ENCODE measurements at regions not wholly inside any gene's neighbourhood (a gene's known extent, or its start where the extent isn't known, plus 50 kb on each side); places are given as distances from the start of the nearest gene placed in this dataset.

DNA sequence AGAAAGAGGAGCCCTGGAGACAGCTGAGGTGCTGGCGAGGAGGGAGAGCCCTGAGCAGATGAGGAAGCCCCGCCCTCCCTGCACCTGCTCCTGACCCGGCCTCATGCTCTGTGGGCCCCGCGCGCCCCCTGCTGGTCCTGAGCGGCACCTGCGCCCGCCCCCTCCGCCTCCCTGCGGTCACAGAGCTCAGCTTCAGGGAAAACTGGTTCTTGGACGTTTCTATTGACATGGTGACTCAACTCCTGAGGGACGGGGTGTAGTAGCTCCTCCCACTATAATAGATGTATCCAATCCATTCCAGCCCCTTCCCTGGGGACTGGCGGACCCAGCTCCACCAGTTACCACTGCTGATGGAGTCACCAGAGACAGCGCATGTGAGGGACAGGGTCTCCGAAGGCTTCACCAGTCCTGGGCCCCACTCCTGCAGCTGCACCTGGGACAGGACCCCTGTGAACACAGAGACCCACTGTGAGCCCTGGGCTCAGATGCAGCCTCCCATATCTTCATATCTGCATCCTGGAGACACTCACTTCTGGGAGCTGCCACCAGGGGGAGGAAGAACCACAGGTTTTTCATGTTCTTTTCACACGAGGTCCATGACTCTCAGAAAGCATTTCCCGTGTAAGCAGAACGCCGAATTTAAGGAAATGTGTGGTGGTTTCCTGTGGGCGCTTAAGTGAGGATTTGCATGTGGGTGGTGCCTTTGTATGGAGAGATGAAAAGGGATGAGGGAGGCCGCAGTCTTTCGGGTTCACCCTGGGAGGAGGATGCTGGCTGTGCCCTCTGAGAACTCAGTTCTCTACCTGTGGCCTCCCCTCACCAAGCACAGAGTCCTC, 1346.4 kb downstream of the TMEM121 start:
- Histone ChIP-seq H3K9me3 (ENCODE audit: control insufficient read depth, low read length) (no peaks in the 10 kb centered on the region), H3K4me1 (ENCODE audit: control insufficient read depth, insufficient read depth, low read length) (no peaks in the 10 kb centered on the region), H3K4me3 (ENCODE audit: low read length) (no peak overlapping the region), H3K9ac (ENCODE audit: low read length) (no peak overlapping the region), H3K36me3 (ENCODE audit: control insufficient read depth, insufficient read depth, low read length, severe bottlenecking) (no peaks in the 10 kb centered on the region), H3K27me3 (replicated peaks; ENCODE audit: control insufficient read depth, insufficient read depth, low read length) (peaks cover 18% of the 10 kb centered on the region)
- DNase-seq (ENCODE audit: low read depth) = peak; percentile 17

DNA sequence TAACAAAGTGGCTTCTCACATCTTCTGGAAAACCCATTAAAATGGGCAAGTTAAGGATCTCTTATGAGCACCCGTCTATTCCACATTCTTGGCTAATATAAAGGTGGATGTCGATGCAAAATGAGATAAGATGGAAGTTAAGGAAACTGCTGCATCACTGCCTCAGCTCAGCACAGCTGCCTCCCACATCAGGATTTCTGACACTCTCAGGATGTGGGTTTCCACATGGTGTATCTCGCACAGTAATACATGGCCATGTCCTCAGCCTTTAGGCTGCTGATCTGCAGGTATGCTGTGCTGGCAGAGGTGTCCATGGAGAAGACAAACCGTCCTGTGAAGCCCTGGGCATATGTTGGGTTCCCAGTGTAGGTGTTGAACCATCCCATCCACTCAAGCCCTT, 1348.0 kb downstream of the TMEM121 start:
- H3K9me3 ChIP-seq (ENCODE audit: control insufficient read depth, low read length) = no peaks in the 10 kb centered on the region
- H3K9ac ChIP-seq (ENCODE audit: low read length) = no peak overlapping the region
- H3K36me3 ChIP-seq (ENCODE audit: control insufficient read depth, insufficient read depth, low read length, severe bottlenecking) = no peaks in the 10 kb centered on the region
- H3K4me3 ChIP-seq (ENCODE audit: low read length) = no peak overlapping the region
- H3K27me3 ChIP-seq (replicated peaks; ENCODE audit: control insufficient read depth, insufficient read depth, low read length) = peaks cover 12% of the 10 kb centered on the region
- no peaks in the 10 kb centered on the region for H3K4me1 ChIP-seq (ENCODE audit: control insufficient read depth, insufficient read depth, low read length)
- DNase-seq (ENCODE audit: low read depth) = no peak

DNA sequence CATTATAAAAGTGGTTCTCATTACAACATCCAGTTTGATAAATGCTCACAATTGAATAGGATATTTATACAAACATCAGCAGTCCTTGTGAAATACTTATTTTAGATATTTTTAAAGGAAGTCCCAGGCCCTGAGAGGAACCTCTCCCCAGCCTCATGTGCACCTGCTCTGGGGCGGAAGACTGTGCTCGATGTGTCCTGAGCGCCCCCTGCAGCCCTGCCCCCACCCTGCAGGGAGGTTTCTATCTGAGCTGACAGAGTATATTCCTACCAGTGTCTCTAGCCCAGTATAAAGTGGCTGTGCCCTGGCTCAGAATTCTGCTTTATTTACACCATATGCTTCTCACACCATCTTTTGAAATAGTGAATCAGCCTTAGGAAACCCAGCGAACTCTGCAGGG, 1349.1 kb downstream of the TMEM121 start:
- Histone ChIP-seq H3K9ac (ENCODE audit: low read length) (no peak overlapping the region), H3K36me3 (ENCODE audit: control insufficient read depth, insufficient read depth, low read length, severe bottlenecking) (no peaks in the 10 kb centered on the region), H3K4me1 (ENCODE audit: control insufficient read depth, insufficient read depth, low read length) (no peaks in the 10 kb centered on the region), H3K4me3 (ENCODE audit: low read length) (no peak overlapping the region), H3K9me3 (ENCODE audit: control insufficient read depth, low read length) (no peaks in the 10 kb centered on the region), H3K27me3 (replicated peaks; ENCODE audit: control insufficient read depth, insufficient read depth, low read length) (peaks cover 9% of the 10 kb centered on the region)
- no peak for DNase-seq (ENCODE audit: low read depth)

DNA sequence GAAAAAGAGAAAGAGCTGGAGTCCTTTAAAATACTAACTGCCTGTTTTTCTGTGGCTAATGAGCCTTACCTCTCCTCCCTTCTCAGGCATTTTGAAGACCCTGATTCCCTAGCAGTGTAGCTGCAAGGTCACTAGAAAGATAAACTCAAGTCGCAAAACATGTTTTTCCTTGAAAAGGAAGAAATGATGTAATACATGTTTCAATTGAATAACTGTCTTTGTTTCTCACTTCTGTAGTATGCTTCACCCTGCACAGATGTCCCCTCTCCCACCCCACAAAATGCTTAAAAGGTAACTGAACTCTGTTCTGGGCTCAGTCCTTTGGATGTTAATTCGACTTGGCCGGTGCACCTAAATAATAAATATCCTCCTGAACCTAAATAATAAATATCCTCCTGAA, 1350.3 kb downstream of the TMEM121 start:
- H3K27me3 ChIP-seq (replicated peaks; ENCODE audit: control insufficient read depth, insufficient read depth, low read length) = peaks cover 9% of the 10 kb centered on the region
- DNase-seq (ENCODE audit: low read depth) = no peak
- H3K9me3 ChIP-seq (ENCODE audit: control insufficient read depth, low read length) = no peaks in the 10 kb centered on the region
- no peak overlapping the region for H3K9ac ChIP-seq (ENCODE audit: low read length)
- H3K4me3 ChIP-seq (ENCODE audit: low read length) = no peak overlapping the region
- H3K4me1 ChIP-seq (ENCODE audit: control insufficient read depth, insufficient read depth, low read length) = no peaks in the 10 kb centered on the region
- H3K36me3 ChIP-seq (ENCODE audit: control insufficient read depth, insufficient read depth, low read length, severe bottlenecking) = no peaks in the 10 kb centered on the region

DNA sequence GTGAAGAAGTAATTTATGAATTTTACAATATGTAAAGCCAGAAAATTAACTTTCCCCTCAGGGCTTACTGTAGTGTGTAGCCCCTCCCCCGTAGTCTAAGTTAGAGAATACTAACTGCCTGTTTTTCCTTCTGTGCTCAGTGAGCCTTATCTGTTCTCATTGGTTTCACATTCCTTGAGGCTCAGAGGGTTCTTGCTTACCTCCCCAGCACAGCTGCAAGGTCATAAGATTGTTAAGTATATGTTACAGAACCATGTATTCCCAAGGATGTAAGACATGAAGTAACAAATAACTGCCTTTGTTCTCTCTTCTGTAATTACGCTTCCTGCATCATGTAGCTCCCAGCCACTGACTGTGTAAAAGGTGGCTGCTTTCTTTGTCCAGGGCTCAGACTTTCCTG, 1351.1 kb downstream of the TMEM121 start:
- H3K36me3 ChIP-seq (ENCODE audit: control insufficient read depth, insufficient read depth, low read length, severe bottlenecking) = no peaks in the 10 kb centered on the region
- peaks cover 9% of the 10 kb centered on the region for H3K27me3 ChIP-seq (replicated peaks; ENCODE audit: control insufficient read depth, insufficient read depth, low read length)
- no peak overlapping the region for H3K4me3 ChIP-seq (ENCODE audit: low read length)
- H3K4me1 ChIP-seq (ENCODE audit: control insufficient read depth, insufficient read depth, low read length) = no peaks in the 10 kb centered on the region
- no peak overlapping the region for H3K9ac ChIP-seq (ENCODE audit: low read length)
- H3K9me3 ChIP-seq (ENCODE audit: control insufficient read depth, low read length) = no peaks in the 10 kb centered on the region
- DNase-seq (ENCODE audit: low read depth) = no peak

DNA sequence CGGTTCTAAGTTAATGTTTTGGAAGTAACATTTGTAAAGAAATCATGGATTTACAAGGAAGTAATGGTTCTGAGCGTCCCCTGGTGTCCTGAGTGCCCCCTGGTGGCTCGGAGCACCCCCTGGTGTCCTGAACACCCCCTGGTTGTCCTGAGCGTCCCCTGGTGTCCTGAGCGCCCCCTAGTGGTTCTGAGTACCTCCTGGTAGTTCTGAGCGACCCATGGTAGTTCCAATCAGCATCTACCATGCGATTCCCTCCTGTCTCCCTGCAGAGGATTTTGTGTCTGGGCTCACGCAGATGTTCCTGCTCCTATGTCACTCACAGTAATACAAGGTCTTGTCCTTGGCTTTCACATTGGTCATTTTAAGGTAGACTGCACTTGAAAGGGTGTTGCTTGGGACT, 1352.9 kb downstream of the TMEM121 start:
- peak; percentile 14 for DNase-seq (ENCODE audit: low read depth)
- Histone ChIP-seq H3K9me3 (ENCODE audit: control insufficient read depth, low read length) (no peaks in the 10 kb centered on the region), H3K27me3 (replicated peaks; ENCODE audit: control insufficient read depth, insufficient read depth, low read length) (peaks cover 9% of the 10 kb centered on the region), H3K36me3 (ENCODE audit: control insufficient read depth, insufficient read depth, low read length, severe bottlenecking) (no peaks in the 10 kb centered on the region), H3K4me1 (ENCODE audit: control insufficient read depth, insufficient read depth, low read length) (no peaks in the 10 kb centered on the region), H3K9ac (ENCODE audit: low read length) (no peak overlapping the region), H3K4me3 (ENCODE audit: low read length) (no peak overlapping the region)

DNA sequence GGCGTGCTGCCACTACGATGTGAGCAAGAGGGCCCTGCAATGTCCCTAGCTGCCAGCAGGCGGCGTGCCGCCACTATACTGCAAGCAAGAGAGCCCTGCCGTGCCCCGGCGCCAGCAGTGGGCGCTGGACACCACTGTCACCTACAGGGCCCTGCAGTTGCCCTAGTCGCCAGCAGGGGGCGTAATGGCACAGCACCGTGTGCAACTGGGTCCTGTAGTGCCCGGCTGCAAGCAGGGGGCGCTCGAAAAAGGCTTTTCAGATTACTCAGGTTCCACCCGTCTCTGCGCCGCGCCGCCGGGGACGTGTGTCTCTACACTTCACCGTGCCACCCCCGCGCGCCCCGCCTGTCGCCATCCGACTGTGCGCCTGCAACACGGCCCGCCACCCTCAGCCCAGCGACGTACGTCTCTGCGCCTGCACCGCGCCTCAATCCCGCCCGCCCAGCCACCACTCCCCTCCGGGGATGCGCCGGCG, 1356.9 kb downstream of the TMEM121 start:
- DNase-seq (ENCODE audit: low read depth) = peak; percentile 21
- no peak overlapping the region for H3K9ac ChIP-seq (ENCODE audit: low read length)
- H3K36me3 ChIP-seq (ENCODE audit: control insufficient read depth, insufficient read depth, low read length, severe bottlenecking) = no peaks in the 10 kb centered on the region

More for the DNA sequence above, 1356.9 kb downstream of the TMEM121 start:
- Histone ChIP-seq H3K4me1 (ENCODE audit: control insufficient read depth, insufficient read depth, low read length) (no peaks in the 10 kb centered on the region), H3K9me3 (ENCODE audit: control insufficient read depth, low read length) (no peaks in the 10 kb centered on the region), H3K27me3 (replicated peaks; ENCODE audit: control insufficient read depth, insufficient read depth, low read length) (no peaks in the 10 kb centered on the region), H3K4me3 (ENCODE audit: low read length) (no peak overlapping the region)
